Esophagus muscularis mucosa (tissue), 4 donors: ENCODE measurements at regions not wholly inside any gene's neighbourhood (a gene's known extent, or its start where the extent isn't known, plus 50 kb on each side); places are given as distances from the start of the nearest gene placed in this dataset.
"Not testable (repeated sequence)": the region's sequence is repeated elsewhere in the genome, so short reads cannot be mapped to it uniquely, and the experiment has no call there.

Source experiments
- EP300 ChIP-seq: sonication (generic); formaldehyde crosslinking; IDR thresholded peaks from one replicate; pipeline ENCODE4 v1.6.1; 2017; ENCODE audit warnings: antibody characterized with exemption
- POLR2A ChIP-seq: fragments of 450-650 bp; IDR thresholded peaks from one replicate; pipeline ENCODE4 v1.6.1; 2017; ENCODE audit warnings: antibody characterized with exemption, moderate library complexity, mild to moderate bottlenecking, low read depth
- POLR2AphosphoS5 ChIP-seq, 2 donors: sonication (generic); formaldehyde crosslinking; IDR thresholded peaks; one replicate each; pipeline ENCODE4 v1.6.1; 2017; ENCODE audit warnings: antibody characterized with exemption in 2 of 2
- TF ChIP-seq, protein P1 (sequence below), 3 experiments: fragments of 200-600 bp in 2 of 3; fragments of 450-650 bp in 1 of 3; sonication (generic) in 2 of 3; IDR thresholded peaks; one replicate each; pipeline ENCODE4 v1.5.1; 2017 to 2019; ENCODE audit warnings: antibody characterized with exemption in 3 of 3, mild to moderate bottlenecking in 2 of 3, moderate library complexity in 1 of 3

GRCh38 chr2:82175210-82175609 lies 1870.7 kb upstream of the LRRTM1 start:
- TF ChIP-seq, protein P1, sequence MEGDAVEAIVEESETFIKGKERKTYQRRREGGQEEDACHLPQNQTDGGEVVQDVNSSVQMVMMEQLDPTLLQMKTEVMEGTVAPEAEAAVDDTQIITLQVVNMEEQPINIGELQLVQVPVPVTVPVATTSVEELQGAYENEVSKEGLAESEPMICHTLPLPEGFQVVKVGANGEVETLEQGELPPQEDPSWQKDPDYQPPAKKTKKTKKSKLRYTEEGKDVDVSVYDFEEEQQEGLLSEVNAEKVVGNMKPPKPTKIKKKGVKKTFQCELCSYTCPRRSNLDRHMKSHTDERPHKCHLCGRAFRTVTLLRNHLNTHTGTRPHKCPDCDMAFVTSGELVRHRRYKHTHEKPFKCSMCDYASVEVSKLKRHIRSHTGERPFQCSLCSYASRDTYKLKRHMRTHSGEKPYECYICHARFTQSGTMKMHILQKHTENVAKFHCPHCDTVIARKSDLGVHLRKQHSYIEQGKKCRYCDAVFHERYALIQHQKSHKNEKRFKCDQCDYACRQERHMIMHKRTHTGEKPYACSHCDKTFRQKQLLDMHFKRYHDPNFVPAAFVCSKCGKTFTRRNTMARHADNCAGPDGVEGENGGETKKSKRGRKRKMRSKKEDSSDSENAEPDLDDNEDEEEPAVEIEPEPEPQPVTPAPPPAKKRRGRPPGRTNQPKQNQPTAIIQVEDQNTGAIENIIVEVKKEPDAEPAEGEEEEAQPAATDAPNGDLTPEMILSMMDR (IDR thresholded peaks at IDR 0.05) = not testable (repeated sequence)
- TF ChIP-seq POLR2AphosphoS5 (IDR thresholded peaks at IDR 0.05); EP300; POLR2A: not testable (repeated sequence)
